ENCODE measurements at regions not wholly inside any gene's neighbourhood (a gene's known extent, or its start where the extent isn't known, plus 50 kb on each side); places are given as distances from the start of the nearest gene placed in this dataset.

DNA sequence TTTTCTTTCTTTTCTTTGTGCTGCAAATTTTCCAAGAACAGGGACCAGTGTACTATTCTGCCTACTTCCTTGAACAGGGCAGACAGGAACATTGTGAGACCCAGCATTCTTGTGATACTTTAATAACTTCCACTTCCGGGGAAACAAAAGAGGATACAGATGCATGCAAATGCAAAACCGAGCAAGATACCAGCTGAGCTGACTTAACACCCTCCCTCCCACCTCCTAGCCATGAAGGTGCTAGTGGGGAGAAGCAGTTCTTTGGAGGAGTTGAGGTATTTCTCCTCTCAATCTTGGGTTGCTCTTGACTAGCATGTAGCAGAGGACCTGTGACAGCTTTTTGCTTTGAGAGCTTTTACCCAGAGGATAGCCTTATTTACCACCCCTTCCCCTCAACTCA lies 111.2 kb downstream of the KLF5 start:
- Histone ChIP-seq H3K4me1 (replicated peaks in 1 of 2) (no peaks in the 10 kb centered on the region), H3K36me3 (replicated peaks in 1 of 2) (no peaks in the 10 kb centered on the region), H3K9me3 (replicated peaks in 1 of 3) (no peaks in the 10 kb centered on the region), H3K27ac (no peak overlapping the region), H3K27me3 (no peaks in the 10 kb centered on the region), H3K4me3 (no peak overlapping the region)
- TF ChIP-seq POLR2A (IDR thresholded peaks at IDR 0.05) = no peak
- TF ChIP-seq, protein P1, sequence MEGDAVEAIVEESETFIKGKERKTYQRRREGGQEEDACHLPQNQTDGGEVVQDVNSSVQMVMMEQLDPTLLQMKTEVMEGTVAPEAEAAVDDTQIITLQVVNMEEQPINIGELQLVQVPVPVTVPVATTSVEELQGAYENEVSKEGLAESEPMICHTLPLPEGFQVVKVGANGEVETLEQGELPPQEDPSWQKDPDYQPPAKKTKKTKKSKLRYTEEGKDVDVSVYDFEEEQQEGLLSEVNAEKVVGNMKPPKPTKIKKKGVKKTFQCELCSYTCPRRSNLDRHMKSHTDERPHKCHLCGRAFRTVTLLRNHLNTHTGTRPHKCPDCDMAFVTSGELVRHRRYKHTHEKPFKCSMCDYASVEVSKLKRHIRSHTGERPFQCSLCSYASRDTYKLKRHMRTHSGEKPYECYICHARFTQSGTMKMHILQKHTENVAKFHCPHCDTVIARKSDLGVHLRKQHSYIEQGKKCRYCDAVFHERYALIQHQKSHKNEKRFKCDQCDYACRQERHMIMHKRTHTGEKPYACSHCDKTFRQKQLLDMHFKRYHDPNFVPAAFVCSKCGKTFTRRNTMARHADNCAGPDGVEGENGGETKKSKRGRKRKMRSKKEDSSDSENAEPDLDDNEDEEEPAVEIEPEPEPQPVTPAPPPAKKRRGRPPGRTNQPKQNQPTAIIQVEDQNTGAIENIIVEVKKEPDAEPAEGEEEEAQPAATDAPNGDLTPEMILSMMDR (IDR thresholded peaks at IDR 0.05) = no peak
- DNase-seq = no peak
- intact Hi-C loops (cut with DNase I) = no loop called here
- WGBS, 4 donors = 17 to 32% (median 24%) methylated on average over 2 of the region's 2 CpGs

DNA sequence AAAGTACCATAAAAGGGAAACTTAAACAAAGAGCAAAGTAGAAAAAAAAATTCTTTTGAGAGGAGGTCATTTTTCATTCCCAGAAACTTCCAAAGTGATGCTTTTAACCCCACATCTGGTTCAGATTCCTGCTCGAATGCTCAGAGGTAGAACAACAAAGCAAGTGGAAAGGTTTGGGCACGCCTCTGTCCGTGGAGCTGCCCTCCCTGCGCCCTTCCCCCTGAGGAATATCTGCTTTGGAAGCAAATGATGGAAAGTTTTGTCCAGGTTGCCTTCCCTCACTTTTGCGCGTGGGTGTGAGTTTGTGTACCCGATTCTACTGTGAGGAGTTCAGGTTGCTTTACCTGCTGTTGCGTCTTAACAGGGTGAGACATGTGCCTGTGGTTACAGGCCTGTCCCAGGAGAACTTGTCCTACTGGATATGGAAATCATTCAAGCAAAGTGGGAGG lies 110.2 kb downstream of the KLF5 start:
- WGBS, 4 donors = 54 to 85% (median 74%) methylated on average over 6 to 8 of the region's 8 CpGs
- Histone ChIP-seq H3K27me3 (no peaks in the 10 kb centered on the region), H3K9me3 (replicated peaks in 1 of 3) (no peaks in the 10 kb centered on the region), H3K36me3 (replicated peaks in 1 of 2) (no peaks in the 10 kb centered on the region), H3K27ac (no peak overlapping the region), H3K4me1 (replicated peaks in 1 of 2) (no peaks in the 10 kb centered on the region), H3K4me3 (no peak overlapping the region)
- TF ChIP-seq, protein P1 (IDR thresholded peaks at IDR 0.05) = no peak
- TF ChIP-seq POLR2A (IDR thresholded peaks at IDR 0.05) = no peak
- intact Hi-C loops (cut with DNase I) = no loop called here
- no peak for DNase-seq

DNA sequence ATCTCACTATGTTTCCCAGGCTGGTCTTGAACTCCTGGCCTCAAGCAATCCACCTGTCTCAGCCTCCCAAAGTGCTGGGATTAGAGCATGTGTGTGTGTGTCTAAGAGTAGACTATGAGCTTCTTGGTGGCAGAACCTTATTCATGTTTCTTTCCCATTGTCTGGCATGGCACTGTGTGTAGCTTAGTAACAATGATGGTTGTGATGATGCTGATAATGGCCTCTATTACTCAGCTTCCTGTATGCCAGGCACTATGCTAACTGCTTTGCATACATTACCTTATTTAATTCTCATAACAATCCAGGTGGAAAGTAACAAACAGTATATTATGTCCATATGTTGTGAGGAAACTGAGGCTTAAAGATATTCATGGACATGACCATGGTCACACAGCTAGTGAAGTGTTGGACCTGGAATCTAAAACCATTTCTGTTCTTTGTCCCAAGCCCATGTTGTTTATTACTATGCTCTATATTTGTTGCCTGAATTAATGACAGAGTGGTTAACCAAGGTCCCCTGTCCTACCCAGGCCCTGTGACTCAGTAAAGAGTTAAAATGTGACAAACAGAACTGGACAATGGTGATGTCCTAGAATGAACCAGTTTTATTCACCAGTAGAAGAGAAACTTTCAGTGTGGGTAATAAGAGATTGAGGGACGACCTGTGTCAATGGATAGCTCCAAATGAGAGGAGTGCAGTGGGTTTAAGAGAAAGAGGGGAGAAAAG lies 109.6 kb downstream of the KLF5 start:
- intact Hi-C loops (cut with DNase I) = no loop called here
- DNase-seq = no peak
- Histone ChIP-seq H3K27me3 (no peaks in the 10 kb centered on the region), H3K4me1 (replicated peaks in 1 of 2) (no peaks in the 10 kb centered on the region), H3K4me3 (no peak overlapping the region), H3K27ac (no peak overlapping the region), H3K36me3 (replicated peaks in 1 of 2) (no peaks in the 10 kb centered on the region), H3K9me3 (replicated peaks in 1 of 3) (no peaks in the 10 kb centered on the region)
- TF ChIP-seq POLR2A (IDR thresholded peaks at IDR 0.05) = no peak
- TF ChIP-seq, protein P1 (IDR thresholded peaks at IDR 0.05) = no peak
- WGBS, 4 donors = 31 to 76% (median 71%) methylated on average over 1 of the region's 1 CpG

DNA sequence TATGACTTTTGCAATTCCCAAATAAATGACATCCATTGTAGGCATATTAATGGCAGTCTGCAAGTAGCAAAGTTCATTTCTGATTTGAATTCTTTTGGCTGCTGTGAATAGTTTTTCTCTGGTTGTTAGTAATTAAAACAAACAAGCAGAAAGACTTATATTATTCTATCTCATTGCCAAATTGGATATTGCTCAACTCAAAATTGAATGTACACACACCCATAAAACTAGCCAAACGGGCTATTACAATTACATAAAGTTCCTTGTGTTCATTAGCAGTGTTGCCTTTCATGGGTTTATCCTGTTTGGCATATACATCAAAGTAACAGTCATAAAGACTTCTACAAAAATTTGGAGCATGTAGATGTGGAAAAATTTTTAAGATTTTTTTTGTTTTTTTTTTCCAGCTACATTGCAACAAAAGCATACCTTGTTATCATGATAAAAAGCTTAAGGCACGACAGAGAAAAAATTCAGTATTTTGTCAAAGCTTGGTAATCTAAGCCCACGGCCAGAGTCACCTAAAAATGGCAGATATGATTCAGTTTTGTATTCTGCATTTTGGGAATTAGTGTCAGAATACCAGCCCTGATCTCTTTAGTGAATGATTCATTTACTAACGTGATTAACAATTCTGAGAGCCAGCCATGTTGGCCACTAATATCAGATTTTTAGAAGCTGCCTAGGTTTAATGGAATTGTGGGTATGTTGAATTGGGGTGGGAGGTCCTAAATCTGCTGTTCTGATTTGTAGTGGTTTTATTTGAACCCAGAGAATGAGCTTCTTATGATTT lies 108.4 kb downstream of the KLF5 start:
- TF ChIP-seq, protein P1 (IDR thresholded peaks at IDR 0.05) = no peak
- no peak for TF ChIP-seq POLR2A (IDR thresholded peaks at IDR 0.05)
- Histone ChIP-seq H3K36me3 (replicated peaks in 1 of 2) (no peaks in the 10 kb centered on the region), H3K27me3 (no peaks in the 10 kb centered on the region), H3K27ac (no peak overlapping the region), H3K4me1 (replicated peaks in 1 of 2) (no peaks in the 10 kb centered on the region), H3K9me3 (replicated peaks in 1 of 3) (no peaks in the 10 kb centered on the region), H3K4me3 (no peak overlapping the region)
- 52 to 70% (median 56%) methylated on average over 4 of the region's 4 CpGs for WGBS, 4 donors
- intact Hi-C loops (cut with DNase I) = no loop called here
- DNase-seq = no peak
